C4-2B (cell line): ENCODE measurements at regions not wholly inside any gene's neighbourhood (a gene's known extent, or its start where the extent isn't known, plus 50 kb on each side); places are given as distances from the start of the nearest gene placed in this dataset.

Source experiments
- H3K27ac ChIP-seq: fragments of 450-650 bp; 2 replicates; pipeline ENCODE4 v1.5.1; 2017
- ZFX ChIP-seq: fragments of 450-650 bp; IDR thresholded peaks from 2 replicates; pipeline ENCODE4 v1.6.1; 2017
- TF ChIP-seq, protein P1 (sequence below): fragments of 450-650 bp; conservative IDR thresholded peaks from 2 replicates; pipeline ENCODE4 v1.5.1; 2017; ENCODE audit warnings: mild to moderate bottlenecking

DNA sequence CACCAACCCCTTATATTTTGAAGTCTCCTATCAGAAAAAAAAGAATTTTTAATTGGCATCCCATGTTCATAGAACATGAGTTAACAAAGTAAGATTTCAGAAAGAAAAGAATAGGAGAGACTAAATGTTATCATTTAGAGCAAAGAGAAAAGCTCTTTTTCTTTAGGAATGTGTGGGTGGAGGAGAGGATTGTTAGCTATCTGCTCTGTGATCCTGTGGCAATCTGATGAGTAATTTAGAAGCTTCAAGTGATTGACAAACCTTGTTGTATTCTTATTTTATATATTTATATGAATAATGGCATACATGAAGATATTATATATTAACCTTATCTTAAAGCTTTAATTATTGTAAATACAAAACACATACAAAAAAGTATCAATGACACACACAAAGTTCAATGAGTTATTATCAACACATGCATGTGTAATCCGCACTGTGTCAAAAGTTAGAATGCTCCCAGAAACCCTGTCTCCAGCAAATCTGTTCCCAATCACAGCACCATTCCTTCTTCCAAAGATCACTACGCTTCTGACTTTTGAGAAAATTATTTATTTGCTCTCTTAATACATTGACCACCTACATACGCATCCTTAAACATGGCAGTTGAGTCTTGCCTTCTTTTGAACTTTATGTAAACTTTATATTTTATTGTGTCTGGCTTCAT is 907.4 kb downstream of the MCTP2 start:
- no peak overlapping the region for H3K27ac ChIP-seq
- TF ChIP-seq, protein P1, sequence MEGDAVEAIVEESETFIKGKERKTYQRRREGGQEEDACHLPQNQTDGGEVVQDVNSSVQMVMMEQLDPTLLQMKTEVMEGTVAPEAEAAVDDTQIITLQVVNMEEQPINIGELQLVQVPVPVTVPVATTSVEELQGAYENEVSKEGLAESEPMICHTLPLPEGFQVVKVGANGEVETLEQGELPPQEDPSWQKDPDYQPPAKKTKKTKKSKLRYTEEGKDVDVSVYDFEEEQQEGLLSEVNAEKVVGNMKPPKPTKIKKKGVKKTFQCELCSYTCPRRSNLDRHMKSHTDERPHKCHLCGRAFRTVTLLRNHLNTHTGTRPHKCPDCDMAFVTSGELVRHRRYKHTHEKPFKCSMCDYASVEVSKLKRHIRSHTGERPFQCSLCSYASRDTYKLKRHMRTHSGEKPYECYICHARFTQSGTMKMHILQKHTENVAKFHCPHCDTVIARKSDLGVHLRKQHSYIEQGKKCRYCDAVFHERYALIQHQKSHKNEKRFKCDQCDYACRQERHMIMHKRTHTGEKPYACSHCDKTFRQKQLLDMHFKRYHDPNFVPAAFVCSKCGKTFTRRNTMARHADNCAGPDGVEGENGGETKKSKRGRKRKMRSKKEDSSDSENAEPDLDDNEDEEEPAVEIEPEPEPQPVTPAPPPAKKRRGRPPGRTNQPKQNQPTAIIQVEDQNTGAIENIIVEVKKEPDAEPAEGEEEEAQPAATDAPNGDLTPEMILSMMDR = no peak
- TF ChIP-seq ZFX = no peak

DNA sequence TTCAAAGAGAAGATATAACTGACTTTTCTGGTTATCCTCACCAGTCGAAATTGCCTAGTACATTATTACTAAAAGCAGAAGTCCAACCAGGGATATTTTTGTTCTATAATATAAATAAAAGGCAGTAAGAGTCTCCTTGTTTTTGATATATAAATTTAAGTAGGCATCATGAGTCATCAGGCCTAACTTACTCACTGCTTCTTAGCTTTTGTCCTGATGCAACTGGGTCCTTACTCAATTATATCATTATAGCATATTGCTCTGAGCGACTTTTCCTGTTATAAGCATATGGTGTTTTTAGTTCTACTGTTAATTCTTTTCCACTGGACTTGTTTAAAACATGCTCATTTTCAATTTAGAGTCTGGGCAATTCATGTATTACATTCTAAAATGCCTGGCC is 910.1 kb downstream of the MCTP2 start:
- TF ChIP-seq ZFX = no peak
- TF ChIP-seq, protein P1 = no peak
- no peak overlapping the region for H3K27ac ChIP-seq

DNA sequence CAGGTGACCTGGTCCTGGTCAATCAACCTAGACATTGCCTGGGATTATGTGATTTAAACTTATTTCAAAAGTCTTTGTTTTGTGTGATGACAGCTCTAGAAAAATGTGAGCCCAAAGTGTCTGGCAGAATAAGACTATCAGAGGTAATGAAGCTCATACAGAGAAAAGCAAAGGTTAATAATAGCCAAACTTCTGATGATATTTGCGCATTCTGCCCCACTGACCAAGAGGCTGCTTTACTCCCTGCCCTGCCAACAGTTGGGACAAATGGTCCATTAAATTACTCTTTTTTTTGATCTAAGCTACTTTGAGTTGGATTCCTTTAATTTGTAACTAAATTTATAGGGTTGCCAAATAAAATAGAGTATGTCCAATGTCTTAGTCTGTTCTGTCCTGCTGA is 911.2 kb downstream of the MCTP2 start:
- H3K27ac ChIP-seq = no peak overlapping the region
- TF ChIP-seq, protein P1 = no peak
- no peak for TF ChIP-seq ZFX

DNA sequence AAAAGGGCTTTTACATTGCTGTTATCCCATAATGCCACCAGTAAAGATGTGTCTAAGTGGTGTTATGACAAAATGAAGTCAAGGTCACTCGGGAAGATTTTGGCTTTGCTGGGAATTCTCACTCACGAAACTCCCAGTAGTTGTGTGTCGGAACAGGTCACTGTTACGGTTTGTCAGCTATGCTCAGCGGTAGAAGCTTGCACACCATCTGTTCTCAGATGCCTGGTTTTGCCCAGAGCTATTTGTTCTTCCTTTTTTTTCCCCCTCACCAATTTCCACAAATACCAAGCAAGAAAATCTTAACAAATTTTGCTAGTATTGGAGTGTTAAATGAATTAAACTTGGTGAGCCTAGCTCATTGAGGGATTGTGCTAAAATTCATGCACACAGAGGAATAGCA is 915.1 kb downstream of the MCTP2 start:
- no peak overlapping the region for H3K27ac ChIP-seq
- no peak for TF ChIP-seq ZFX
- TF ChIP-seq, protein P1 = no peak

DNA sequence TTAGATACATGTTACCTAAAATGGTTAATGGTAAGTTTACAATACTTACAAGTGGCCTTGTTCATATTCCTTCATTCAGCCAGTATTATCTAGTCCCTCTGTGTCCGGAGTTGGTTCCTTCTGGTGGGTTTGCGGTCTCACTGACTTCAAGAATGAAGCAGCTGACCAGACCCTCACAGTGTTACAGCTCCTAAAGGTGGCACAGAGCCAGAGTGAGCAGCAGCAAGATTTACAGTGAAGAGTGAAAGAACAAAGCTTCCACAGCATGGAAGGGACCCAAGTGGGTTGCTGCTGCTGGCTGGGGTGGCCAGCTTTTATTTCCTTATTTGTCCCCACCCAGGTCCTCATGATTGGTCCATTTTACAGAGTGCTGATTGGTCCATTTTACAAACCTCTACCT is 916.8 kb downstream of the MCTP2 start:
- TF ChIP-seq, protein P1 = no peak
- TF ChIP-seq ZFX = no peak
- H3K27ac ChIP-seq = no peak overlapping the region

DNA sequence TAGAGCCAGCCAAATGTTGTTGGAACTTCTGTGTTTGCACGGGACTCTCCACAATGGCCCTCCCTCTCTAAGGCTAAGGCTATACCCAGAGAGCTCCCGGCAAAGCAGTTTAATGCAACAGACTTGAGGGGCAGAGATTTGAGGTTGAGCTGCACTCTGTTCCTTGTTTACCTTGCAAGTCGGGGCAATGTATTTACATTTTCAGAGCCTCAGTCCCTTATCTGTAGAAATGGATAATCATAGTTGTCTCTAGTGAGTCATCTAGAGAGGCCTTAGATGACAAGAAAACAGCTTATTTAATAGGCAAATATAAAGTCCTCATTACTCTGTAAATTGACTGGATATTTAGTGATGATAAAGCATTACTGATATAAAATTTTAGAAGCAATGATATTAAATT is 917.7 kb downstream of the MCTP2 start:
- TF ChIP-seq ZFX = no peak
- TF ChIP-seq, protein P1 = no peak
- no peak overlapping the region for H3K27ac ChIP-seq

DNA sequence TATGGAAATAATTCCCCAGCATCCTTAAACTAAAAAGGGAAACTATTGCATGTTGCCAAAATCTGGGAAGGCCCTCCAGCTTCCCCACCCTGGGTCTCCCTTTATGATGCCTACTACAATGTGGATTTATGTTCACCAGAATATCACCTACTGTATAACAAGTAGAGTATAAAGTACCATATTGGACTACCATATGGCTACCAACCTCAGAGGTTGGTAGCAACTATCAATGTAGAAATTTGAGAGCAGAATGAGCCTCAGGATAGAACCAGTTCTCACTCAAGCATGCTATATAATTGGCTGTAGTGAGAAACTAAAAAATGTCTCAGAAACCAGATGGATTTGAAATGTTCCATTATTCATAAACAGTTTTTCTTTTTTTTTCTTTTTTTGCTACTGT is 918.4 kb downstream of the MCTP2 start:
- no peak overlapping the region for H3K27ac ChIP-seq
- no peak for TF ChIP-seq ZFX
- TF ChIP-seq, protein P1 = no peak
